KMS-11 (cell line): ENCODE measurements at regions not wholly inside any gene's neighbourhood (a gene's known extent, or its start where the extent isn't known, plus 50 kb on each side); places are given as distances from the start of the nearest gene placed in this dataset.

Source experiments
- H2AFZ ChIP-seq: fragments of 200-600 bp; sonication (generic); 2 replicates; pipeline ENCODE4 v1.6.1; 2016; ENCODE audit warnings: antibody characterized with exemption, mixed run types, low read depth
- H3K27ac ChIP-seq: fragments of 200-600 bp; sonication (generic); 2 replicates; pipeline ENCODE4 v1.6.1; 2016; ENCODE audit warnings: mild to moderate bottlenecking, mixed run types
- H3K27me3 ChIP-seq: fragments of 200-600 bp; sonication (generic); 2 replicates; pipeline ENCODE4 v1.6.1; 2017; ENCODE audit warnings: mild to moderate bottlenecking, low read depth, mixed run types, moderate library complexity; ENCODE audit not compliant: insufficient read depth
- H3K36me3 ChIP-seq: fragments of 200-600 bp; sonication (generic); 2 replicates; pipeline ENCODE4 v1.6.1; 2017; ENCODE audit warnings: mild to moderate bottlenecking, mixed run types; ENCODE audit not compliant: insufficient read depth
- H3K4me1 ChIP-seq: fragments of 200-600 bp; sonication (generic); 2 replicates; pipeline ENCODE4 v1.6.1; 2016; ENCODE audit warnings: mild to moderate bottlenecking, low read depth, mixed run types; ENCODE audit not compliant: poor library complexity, severe bottlenecking
- H3K4me2 ChIP-seq: fragments of 200-600 bp; sonication (generic); 2 replicates; pipeline ENCODE4 v1.7.0; 2016; ENCODE audit warnings: mild to moderate bottlenecking, mixed run types
- H3K4me3 ChIP-seq: fragments of 200-600 bp; sonication (generic); IDR thresholded peaks from 2 replicates; pipeline ENCODE4 v1.6.1; 2017; ENCODE audit warnings: low read depth, low read length, mixed read lengths; ENCODE audit not compliant: insufficient read depth
- H3K79me2 ChIP-seq: fragments of 200-600 bp; sonication (generic); 2 replicates; pipeline ENCODE4 v1.6.1; 2016; ENCODE audit warnings: low read depth, mixed run types; ENCODE audit not compliant: insufficient read depth
- H3K9ac ChIP-seq: fragments of 200-600 bp; sonication (generic); 2 replicates; pipeline ENCODE4 v1.6.1; 2016; ENCODE audit warnings: mild to moderate bottlenecking, mixed run types
- H4K20me1 ChIP-seq: fragments of 200-600 bp; sonication (generic); 2 replicates; pipeline ENCODE4 v1.6.1; 2016; ENCODE audit warnings: mild to moderate bottlenecking, mixed run types; ENCODE audit not compliant: insufficient read depth
- CTCF ChIP-seq: fragments of 200-600 bp; sonication (generic); conservative IDR thresholded peaks from 2 replicates; pipeline ENCODE4 v1.6.1; 2017; ENCODE audit warnings: low read depth, mild to moderate bottlenecking, antibody characterized with exemption, low read length, moderate library complexity, mixed read lengths

- Histone ChIP-seq H3K9ac (no peak overlapping the region), H3K4me3 (no peak overlapping the region)
Observed at GRCh38 chr4:54433686-54434085, 204.6 kb downstream of the PDGFRA start.

GRCh38 chr4:54439831-54440243 is 210.7 kb downstream of the PDGFRA start:
- no peaks in the 10 kb centered on the region for H3K36me3 ChIP-seq
- no peaks in the 10 kb centered on the region for H3K79me2 ChIP-seq
- no peak for TF ChIP-seq CTCF
- no peak overlapping the region for H3K4me2 ChIP-seq
- no peaks in the 10 kb centered on the region for H3K27me3 ChIP-seq
- H3K27ac ChIP-seq = no peak overlapping the region
- no peak overlapping the region for H3K4me3 ChIP-seq
- no peak overlapping the region for H3K9ac ChIP-seq
- no peak overlapping the region for H2AFZ ChIP-seq
- no peaks in the 10 kb centered on the region for H3K4me1 ChIP-seq
- no peaks in the 10 kb centered on the region for H4K20me1 ChIP-seq

More at GRCh38 chr4:54433686-54434085, 204.6 kb downstream of the PDGFRA start:
- Histone ChIP-seq H3K79me2 (no peaks in the 10 kb centered on the region), H3K36me3 (no peaks in the 10 kb centered on the region), H4K20me1 (no peaks in the 10 kb centered on the region), H3K4me1 (peaks cover 35% of the 10 kb centered on the region), H3K27me3 (no peaks in the 10 kb centered on the region), H3K4me2 (no peak overlapping the region), H2AFZ (no peak overlapping the region), H3K27ac (no peak overlapping the region)
- 0 out of 2 replicates have a peak, but pooled peaks have one; percentile 47 for TF ChIP-seq CTCF

GRCh38 chr4:54440394-54441136 is 211.5 kb downstream of the PDGFRA start:
- H3K36me3 ChIP-seq = no peaks in the 10 kb centered on the region
- H3K4me1 ChIP-seq = no peaks in the 10 kb centered on the region
- H3K27ac ChIP-seq = no peak overlapping the region
- no peak overlapping the region for H3K4me2 ChIP-seq
- no peak overlapping the region for H3K9ac ChIP-seq
- H3K79me2 ChIP-seq = no peaks in the 10 kb centered on the region
- no peaks in the 10 kb centered on the region for H3K27me3 ChIP-seq
- no peak overlapping the region for H3K4me3 ChIP-seq
- no peak overlapping the region for H2AFZ ChIP-seq
- TF ChIP-seq CTCF = peak; percentile 60; the same call in 1 of the 2 replicates
- H4K20me1 ChIP-seq = no peaks in the 10 kb centered on the region

- Histone ChIP-seq H4K20me1 (no peaks in the 10 kb centered on the region), H2AFZ (no peak overlapping the region), H3K4me2 (no peak overlapping the region), H3K79me2 (no peaks in the 10 kb centered on the region), H3K9ac (no peak overlapping the region), H3K27me3 (no peaks in the 10 kb centered on the region), H3K4me3 (no peak overlapping the region), H3K27ac (no peak overlapping the region), H3K36me3 (no peaks in the 10 kb centered on the region), H3K4me1 (no peaks in the 10 kb centered on the region)
- no peak for TF ChIP-seq CTCF
Observed at GRCh38 chr4:54445866-54446265, 211.9 kb upstream of the KIT start.
